GM23338 (cell line): ENCODE measurements at regions not wholly inside any gene's neighbourhood (a gene's known extent, or its start where the extent isn't known, plus 50 kb on each side); places are given as distances from the start of the nearest gene placed in this dataset.

Experiments used
- CREB1 ChIP-seq: fragments of 250-450 bp; sonication (Bioruptor Pico); IDR thresholded peaks from 2 replicates; pipeline ENCODE4 v1.5.0; 2020; ENCODE audit warnings: low read depth, mild to moderate bottlenecking, moderate library complexity
- EZH2 ChIP-seq: fragments of 200-600 bp; sonication (generic); IDR thresholded peaks from one replicate; pipeline ENCODE4 v1.8.0; 2017; ENCODE audit warnings: antibody characterized with exemption, mild to moderate bottlenecking, low read depth; ENCODE audit not compliant: unreplicated experiment
- EZH2phosphoT487 ChIP-seq: fragments of 200-600 bp; sonication (generic); IDR thresholded peaks from one replicate; pipeline ENCODE4 v1.8.1; 2018; ENCODE audit warnings: antibody characterized with exemption; ENCODE audit not compliant: unreplicated experiment
- NANOG ChIP-seq: IDR thresholded peaks from 2 replicates; pipeline ENCODE4 v1.6.1; 2016; ENCODE audit warnings: antibody characterized with exemption, borderline replicate concordance
- POLR2AphosphoS5 ChIP-seq: IDR thresholded peaks from 2 replicates; pipeline ENCODE4 v1.6.1; 2016; ENCODE audit warnings: antibody characterized with exemption, low read depth
- TF ChIP-seq, protein P1 (sequence below), 2 experiments: fragments of 200-600 bp in 1 of 2; sonication (generic) in 1 of 2; conservative IDR thresholded peaks; 2 replicates each; pipeline versions ENCODE4 v1.5.1 to v1.6.1; 2016 to 2017; ENCODE audit warnings: antibody characterized with exemption in 2 of 2, low read depth in 2 of 2, mild to moderate bottlenecking in 2 of 2, moderate library complexity in 1 of 2
- TF ChIP-seq, protein P2 (sequence below): IDR thresholded peaks from one replicate; pipeline ENCODE4 v1.6.1; 2018; ENCODE audit warnings: antibody characterized with exemption; ENCODE audit not compliant: unreplicated experiment

GRCh38 chr2:59184276-59185020 is 943.3 kb upstream of the FANCL start:
- TF ChIP-seq EZH2: no peak
- TF ChIP-seq, protein P1, sequence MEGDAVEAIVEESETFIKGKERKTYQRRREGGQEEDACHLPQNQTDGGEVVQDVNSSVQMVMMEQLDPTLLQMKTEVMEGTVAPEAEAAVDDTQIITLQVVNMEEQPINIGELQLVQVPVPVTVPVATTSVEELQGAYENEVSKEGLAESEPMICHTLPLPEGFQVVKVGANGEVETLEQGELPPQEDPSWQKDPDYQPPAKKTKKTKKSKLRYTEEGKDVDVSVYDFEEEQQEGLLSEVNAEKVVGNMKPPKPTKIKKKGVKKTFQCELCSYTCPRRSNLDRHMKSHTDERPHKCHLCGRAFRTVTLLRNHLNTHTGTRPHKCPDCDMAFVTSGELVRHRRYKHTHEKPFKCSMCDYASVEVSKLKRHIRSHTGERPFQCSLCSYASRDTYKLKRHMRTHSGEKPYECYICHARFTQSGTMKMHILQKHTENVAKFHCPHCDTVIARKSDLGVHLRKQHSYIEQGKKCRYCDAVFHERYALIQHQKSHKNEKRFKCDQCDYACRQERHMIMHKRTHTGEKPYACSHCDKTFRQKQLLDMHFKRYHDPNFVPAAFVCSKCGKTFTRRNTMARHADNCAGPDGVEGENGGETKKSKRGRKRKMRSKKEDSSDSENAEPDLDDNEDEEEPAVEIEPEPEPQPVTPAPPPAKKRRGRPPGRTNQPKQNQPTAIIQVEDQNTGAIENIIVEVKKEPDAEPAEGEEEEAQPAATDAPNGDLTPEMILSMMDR (conservative IDR thresholded peaks at IDR 0.05; ENCODE audit: low read depth in 2 of 2): no peak
- TF ChIP-seq, protein P2, sequence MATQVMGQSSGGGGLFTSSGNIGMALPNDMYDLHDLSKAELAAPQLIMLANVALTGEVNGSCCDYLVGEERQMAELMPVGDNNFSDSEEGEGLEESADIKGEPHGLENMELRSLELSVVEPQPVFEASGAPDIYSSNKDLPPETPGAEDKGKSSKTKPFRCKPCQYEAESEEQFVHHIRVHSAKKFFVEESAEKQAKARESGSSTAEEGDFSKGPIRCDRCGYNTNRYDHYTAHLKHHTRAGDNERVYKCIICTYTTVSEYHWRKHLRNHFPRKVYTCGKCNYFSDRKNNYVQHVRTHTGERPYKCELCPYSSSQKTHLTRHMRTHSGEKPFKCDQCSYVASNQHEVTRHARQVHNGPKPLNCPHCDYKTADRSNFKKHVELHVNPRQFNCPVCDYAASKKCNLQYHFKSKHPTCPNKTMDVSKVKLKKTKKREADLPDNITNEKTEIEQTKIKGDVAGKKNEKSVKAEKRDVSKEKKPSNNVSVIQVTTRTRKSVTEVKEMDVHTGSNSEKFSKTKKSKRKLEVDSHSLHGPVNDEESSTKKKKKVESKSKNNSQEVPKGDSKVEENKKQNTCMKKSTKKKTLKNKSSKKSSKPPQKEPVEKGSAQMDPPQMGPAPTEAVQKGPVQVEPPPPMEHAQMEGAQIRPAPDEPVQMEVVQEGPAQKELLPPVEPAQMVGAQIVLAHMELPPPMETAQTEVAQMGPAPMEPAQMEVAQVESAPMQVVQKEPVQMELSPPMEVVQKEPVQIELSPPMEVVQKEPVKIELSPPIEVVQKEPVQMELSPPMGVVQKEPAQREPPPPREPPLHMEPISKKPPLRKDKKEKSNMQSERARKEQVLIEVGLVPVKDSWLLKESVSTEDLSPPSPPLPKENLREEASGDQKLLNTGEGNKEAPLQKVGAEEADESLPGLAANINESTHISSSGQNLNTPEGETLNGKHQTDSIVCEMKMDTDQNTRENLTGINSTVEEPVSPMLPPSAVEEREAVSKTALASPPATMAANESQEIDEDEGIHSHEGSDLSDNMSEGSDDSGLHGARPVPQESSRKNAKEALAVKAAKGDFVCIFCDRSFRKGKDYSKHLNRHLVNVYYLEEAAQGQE: no peak
- no peak for TF ChIP-seq POLR2AphosphoS5
- no peak for TF ChIP-seq EZH2phosphoT487
- no peak for TF ChIP-seq CREB1
- TF ChIP-seq NANOG: no peak
